PFSK-1 (cell line): ENCODE measurements at regions not wholly inside any gene's neighbourhood (a gene's known extent, or its start where the extent isn't known, plus 50 kb on each side); places are given as distances from the start of the nearest gene placed in this dataset.

Source experiments
- FOXP2 ChIP-seq: optimal IDR thresholded peaks from 2 replicates; pipeline ENCODE3; 2011; ENCODE audit warnings: borderline replicate concordance, control low read depth, inconsistent platforms; ENCODE audit not compliant: insufficient read depth; ENCODE audit errors: extremely low read length, extremely low read depth
- POLR2AphosphoS5 ChIP-seq: IDR thresholded peaks from 2 replicates; pipeline ENCODE4 v1.6.1; 2012; ENCODE audit warnings: low read depth, mild to moderate bottlenecking, control low read depth, low read length, moderate library complexity
- REST ChIP-seq, 2 experiments: IDR thresholded peaks; 2 replicates each; pipeline versions ENCODE4 v1.6.1 to v1.8.0; 2011 to 2012; ENCODE audit warnings: low read depth in 2 of 2, low read length in 2 of 2, control low read depth in 1 of 2, inconsistent platforms in 1 of 2, mild to moderate bottlenecking in 1 of 2, moderate library complexity in 1 of 2; ENCODE audit not compliant: insufficient read depth in 1 of 2
- SIN3A ChIP-seq: IDR thresholded peaks from 2 replicates; pipeline ENCODE4 v1.6.1; 2012; ENCODE audit warnings: mild to moderate bottlenecking, low read length, moderate library complexity, borderline replicate concordance; ENCODE audit not compliant: insufficient read depth
- TAF1 ChIP-seq: IDR thresholded peaks from 2 replicates; pipeline ENCODE4 v1.6.1; 2012; ENCODE audit warnings: low read length, control low read depth, borderline replicate concordance; ENCODE audit not compliant: insufficient read depth

- TF ChIP-seq REST (IDR thresholded peaks at IDR 0.05; ENCODE audit: insufficient read depth in 1 of 2, low read depth in 2 of 2, low read length in 2 of 2) (no peak), POLR2AphosphoS5 (no peak), SIN3A (no peak), TAF1 (no peak), FOXP2 (no peak)
These were observed 424.6 kb upstream of the PTBP2 start for GRCh38 chr1:96296991-96297390.
